Osteoblast (primary cell): ENCODE measurements at regions not wholly inside any gene's neighbourhood (a gene's known extent, or its start where the extent isn't known, plus 50 kb on each side); places are given as distances from the start of the nearest gene placed in this dataset.

Experiments
- DNase-seq: peaks from one replicate; pipeline ENCODE4 v3.0.0; 2011; ENCODE audit warnings: low spot score, mixed read lengths; ENCODE audit not compliant: insufficient read length; ENCODE audit errors: missing footprints
- H2AFZ ChIP-seq: 2 replicates; pipeline ENCODE4 v1.6.0; 2011; ENCODE audit warnings: mild to moderate bottlenecking, low read length
- H3K27ac ChIP-seq: 2 replicates; pipeline ENCODE4 v1.5.1; 2011; ENCODE audit warnings: mild to moderate bottlenecking, low read depth, low read length, moderate library complexity
- H3K27me3 ChIP-seq: 2 replicates; pipeline ENCODE4 v1.6.0; 2012; ENCODE audit warnings: mild to moderate bottlenecking, control low read depth, inconsistent platforms, low read length, moderate library complexity; ENCODE audit not compliant: insufficient read depth
- H3K36me3 ChIP-seq: 2 replicates; pipeline ENCODE4 v1.5.1; 2011; ENCODE audit warnings: mild to moderate bottlenecking, low read length, control low read depth, moderate library complexity; ENCODE audit not compliant: insufficient read depth
- H3K4me1 ChIP-seq: 2 replicates; pipeline ENCODE4 v1.5.1; 2011; ENCODE audit warnings: mild to moderate bottlenecking, low read length, control low read depth, moderate library complexity; ENCODE audit not compliant: insufficient read depth
- H3K4me2 ChIP-seq: 2 replicates; pipeline ENCODE4 v1.6.0; 2011; ENCODE audit warnings: mild to moderate bottlenecking, low read length; ENCODE audit not compliant: insufficient read depth
- H3K4me3 ChIP-seq: fragments of 200-600 bp; sonication (generic); 3 replicates; pipeline ENCODE4 v1.5.1; 2012; ENCODE audit warnings: mild to moderate bottlenecking, low read length, inconsistent platforms; ENCODE audit not compliant: insufficient read depth
- H3K79me2 ChIP-seq: 2 replicates; pipeline ENCODE4 v1.6.0; 2012; ENCODE audit warnings: mild to moderate bottlenecking, low read length, control low read depth, inconsistent platforms; ENCODE audit not compliant: insufficient read depth
- H3K9me3 ChIP-seq: 2 replicates; pipeline ENCODE4 v1.5.1; 2011; ENCODE audit warnings: low read depth, low read length, control low read depth
- H4K20me1 ChIP-seq: 2 replicates; pipeline ENCODE4 v1.6.0; 2012; ENCODE audit warnings: mild to moderate bottlenecking, low read length, control low read depth; ENCODE audit not compliant: insufficient read depth
- TF ChIP-seq, protein P1 (sequence below): IDR thresholded peaks from 2 replicates; pipeline ENCODE4 v1.5.1; 2011; ENCODE audit warnings: mild to moderate bottlenecking, low read depth, low read length, moderate library complexity; ENCODE audit errors: extremely low read depth

- Histone ChIP-seq H4K20me1 (no peaks in the 10 kb centered on the region), H3K4me1 (no peaks in the 10 kb centered on the region), H3K27me3 (no peaks in the 10 kb centered on the region), H3K9me3 (no peaks in the 10 kb centered on the region), H3K4me3 (no peak overlapping the region), H3K4me2 (no peak overlapping the region), H2AFZ (no peak overlapping the region), H3K36me3 (no peaks in the 10 kb centered on the region), H3K27ac (no peak overlapping the region), H3K79me2 (no peaks in the 10 kb centered on the region)
- TF ChIP-seq, protein P1, sequence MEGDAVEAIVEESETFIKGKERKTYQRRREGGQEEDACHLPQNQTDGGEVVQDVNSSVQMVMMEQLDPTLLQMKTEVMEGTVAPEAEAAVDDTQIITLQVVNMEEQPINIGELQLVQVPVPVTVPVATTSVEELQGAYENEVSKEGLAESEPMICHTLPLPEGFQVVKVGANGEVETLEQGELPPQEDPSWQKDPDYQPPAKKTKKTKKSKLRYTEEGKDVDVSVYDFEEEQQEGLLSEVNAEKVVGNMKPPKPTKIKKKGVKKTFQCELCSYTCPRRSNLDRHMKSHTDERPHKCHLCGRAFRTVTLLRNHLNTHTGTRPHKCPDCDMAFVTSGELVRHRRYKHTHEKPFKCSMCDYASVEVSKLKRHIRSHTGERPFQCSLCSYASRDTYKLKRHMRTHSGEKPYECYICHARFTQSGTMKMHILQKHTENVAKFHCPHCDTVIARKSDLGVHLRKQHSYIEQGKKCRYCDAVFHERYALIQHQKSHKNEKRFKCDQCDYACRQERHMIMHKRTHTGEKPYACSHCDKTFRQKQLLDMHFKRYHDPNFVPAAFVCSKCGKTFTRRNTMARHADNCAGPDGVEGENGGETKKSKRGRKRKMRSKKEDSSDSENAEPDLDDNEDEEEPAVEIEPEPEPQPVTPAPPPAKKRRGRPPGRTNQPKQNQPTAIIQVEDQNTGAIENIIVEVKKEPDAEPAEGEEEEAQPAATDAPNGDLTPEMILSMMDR: no peak
- no peak for DNase-seq
Measured at GRCh38 chr18:24741321-24741720, 280.9 kb downstream of the HRH4 start.

DNA sequence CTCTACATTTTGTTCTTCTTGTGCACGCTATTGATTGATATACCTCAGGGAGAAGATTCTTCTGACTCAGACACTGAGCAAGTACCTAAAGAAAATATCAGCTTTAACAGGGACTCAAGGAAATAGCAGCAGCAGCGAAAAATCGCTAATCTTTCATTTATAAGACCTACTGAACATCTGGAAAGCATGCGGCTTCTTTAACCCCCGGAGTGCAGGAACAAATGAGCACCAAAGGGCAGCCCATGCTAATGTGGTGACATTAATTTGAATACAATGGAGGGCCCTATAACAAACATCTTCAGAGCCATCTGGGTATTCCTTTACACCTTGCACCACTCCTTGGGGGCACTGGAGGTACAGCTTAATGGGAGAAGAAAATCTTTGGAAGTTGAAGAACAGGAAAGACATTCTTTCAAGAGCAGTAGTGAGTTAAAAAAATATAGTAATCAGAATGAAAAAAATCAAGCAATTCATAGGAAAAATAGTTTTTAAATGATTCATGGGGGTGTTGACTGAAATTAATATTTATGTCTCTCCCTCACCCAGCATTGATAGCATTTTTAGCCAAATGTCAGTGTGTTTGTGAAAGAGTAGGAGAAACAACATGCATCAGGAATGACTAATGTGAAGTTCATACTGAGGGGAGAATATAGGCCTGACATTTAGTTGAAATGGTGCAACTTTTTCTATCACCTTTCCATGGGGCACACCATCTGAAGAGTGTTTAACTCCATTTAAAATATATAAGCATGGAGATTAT, 281.7 kb downstream of the HRH4 start:
- Histone ChIP-seq H3K4me3 (no peak overlapping the region), H3K4me2 (no peak overlapping the region), H3K27me3 (no peaks in the 10 kb centered on the region), H3K27ac (no peak overlapping the region), H3K9me3 (no peaks in the 10 kb centered on the region), H2AFZ (no peak overlapping the region), H3K79me2 (no peaks in the 10 kb centered on the region), H3K4me1 (no peaks in the 10 kb centered on the region), H3K36me3 (no peaks in the 10 kb centered on the region), H4K20me1 (no peaks in the 10 kb centered on the region)
- TF ChIP-seq, protein P1: no peak
- peak; percentile 68 for DNase-seq

- DNase-seq: no peak
- H4K20me1 ChIP-seq: no peaks in the 10 kb centered on the region
- no peaks in the 10 kb centered on the region for H3K4me1 ChIP-seq
Measured at GRCh38 chr18:24754583-24755253, 294.3 kb downstream of the HRH4 start.

GRCh38 chr18:24756385-24756784, 295.9 kb downstream of the HRH4 start:
- H3K4me3 ChIP-seq: no peak overlapping the region
- no peak overlapping the region for H2AFZ ChIP-seq
- H3K27ac ChIP-seq: no peak overlapping the region
- H3K79me2 ChIP-seq: no peaks in the 10 kb centered on the region
- no peaks in the 10 kb centered on the region for H3K4me1 ChIP-seq
- peak; percentile 8 for DNase-seq
- no peak overlapping the region for H3K4me2 ChIP-seq
- no peaks in the 10 kb centered on the region for H3K36me3 ChIP-seq
- no peaks in the 10 kb centered on the region for H3K27me3 ChIP-seq
- no peaks in the 10 kb centered on the region for H3K9me3 ChIP-seq
- TF ChIP-seq, protein P1: no peak
- H4K20me1 ChIP-seq: no peaks in the 10 kb centered on the region

More at GRCh38 chr18:24754583-24755253, 294.3 kb downstream of the HRH4 start:
- H3K4me3 ChIP-seq: no peak overlapping the region
- H3K27ac ChIP-seq: no peak overlapping the region
- no peaks in the 10 kb centered on the region for H3K27me3 ChIP-seq
- TF ChIP-seq, protein P1: no peak
- H3K9me3 ChIP-seq: no peaks in the 10 kb centered on the region
- H3K79me2 ChIP-seq: no peaks in the 10 kb centered on the region
- no peak overlapping the region for H2AFZ ChIP-seq
- H3K36me3 ChIP-seq: no peaks in the 10 kb centered on the region
- H3K4me2 ChIP-seq: no peak overlapping the region
